NOMO-1 treated with DMSO at 0.1 percent for 48 hours (cell line): ENCODE measurements at regions not wholly inside any gene's neighbourhood (a gene's known extent, or its start where the extent isn't known, plus 50 kb on each side); places are given as distances from the start of the nearest gene placed in this dataset.

ENCODE experiments used
- DNase-seq: peaks from one replicate; lab custom pipeline; 2025; ENCODE audit not compliant: unreplicated experiment; lab: John Stamatoyannopoulos, UW

DNA sequence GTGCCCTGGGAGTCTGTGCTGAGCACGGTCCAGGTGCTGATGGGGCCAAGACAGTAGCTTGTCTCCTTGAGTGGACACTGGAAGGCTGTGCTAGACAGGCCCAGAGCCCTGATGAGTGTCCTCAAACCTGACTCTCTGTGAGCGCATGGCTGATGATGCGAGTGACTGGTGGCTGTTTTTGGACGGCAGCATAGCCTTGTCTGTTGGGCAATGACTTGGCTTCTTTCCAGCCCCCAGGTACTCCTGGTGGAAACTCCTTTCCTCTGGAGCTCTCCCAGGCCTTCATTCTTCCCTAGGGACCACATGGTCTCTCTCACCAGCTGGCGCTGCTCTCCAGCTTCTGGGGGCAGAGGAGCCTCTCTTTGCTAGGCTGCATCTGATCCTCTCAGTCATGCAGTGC is 207.6 kb upstream of the SMIM21 start:
- DNase-seq = no peak

GRCh38 chr18:75625966-75626365 is 198.5 kb upstream of the SMIM21 start:
- no peak for DNase-seq

GRCh38 chr18:75624869-75625268 is 197.4 kb upstream of the SMIM21 start:
- no peak for DNase-seq

DNA sequence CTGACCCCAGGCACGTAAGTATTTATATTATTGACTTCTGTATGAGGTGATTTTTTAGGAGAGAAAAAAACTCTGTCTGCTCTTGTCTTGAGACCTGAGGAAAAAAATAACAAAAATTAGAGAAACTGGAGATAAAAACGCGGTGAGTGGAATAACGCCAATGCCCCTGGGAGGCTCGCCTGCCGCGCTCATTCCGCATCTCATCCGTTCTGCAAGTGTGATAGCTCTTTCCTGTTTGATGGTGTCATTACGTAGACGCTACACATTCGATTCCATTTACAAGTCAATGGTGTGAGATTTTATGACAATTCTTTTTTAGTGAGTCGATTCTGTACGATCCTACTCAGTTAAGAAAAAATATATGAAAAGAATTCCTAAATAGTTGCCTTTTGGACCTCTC is 194.3 kb upstream of the SMIM21 start:
- DNase-seq = no peak

DNA sequence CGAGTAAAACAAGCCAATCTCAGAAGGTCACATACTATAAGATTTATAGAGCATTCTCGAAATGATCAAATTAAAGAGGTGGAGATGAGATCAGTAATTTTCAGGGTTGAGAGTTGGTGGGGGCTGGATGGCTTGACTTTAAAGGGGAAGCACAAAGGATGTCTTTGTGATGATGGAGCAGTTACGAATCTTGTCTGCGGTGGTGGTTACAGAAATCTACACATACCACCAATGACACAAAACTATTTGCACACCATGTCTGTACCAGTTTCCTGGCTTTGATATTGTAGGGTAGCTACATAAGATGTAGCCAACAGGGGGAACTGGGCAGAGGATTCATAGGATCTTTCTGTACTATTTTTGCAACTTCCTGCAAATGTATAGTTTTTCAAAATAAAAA is 190.6 kb upstream of the SMIM21 start:
- DNase-seq = no peak

DNA sequence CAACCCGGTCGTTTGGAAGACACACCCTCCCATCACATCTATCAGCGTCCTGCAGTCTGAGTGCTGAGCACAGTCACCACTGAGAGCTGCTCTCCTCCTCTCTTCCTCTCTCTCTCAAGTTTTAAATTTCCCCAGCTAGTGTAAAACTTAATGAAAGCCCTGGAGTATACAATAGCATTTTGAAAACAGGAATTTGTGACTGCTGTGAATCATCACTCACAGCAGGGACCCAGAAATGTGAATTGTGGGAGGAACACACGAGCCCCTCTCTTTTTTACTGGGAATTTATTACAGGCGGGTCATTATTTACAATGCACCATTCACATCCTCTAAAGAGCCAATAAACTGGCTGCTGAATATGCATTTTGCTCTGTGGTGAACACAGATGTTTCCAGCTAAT is 185.0 kb upstream of the SMIM21 start:
- DNase-seq = no peak

DNA sequence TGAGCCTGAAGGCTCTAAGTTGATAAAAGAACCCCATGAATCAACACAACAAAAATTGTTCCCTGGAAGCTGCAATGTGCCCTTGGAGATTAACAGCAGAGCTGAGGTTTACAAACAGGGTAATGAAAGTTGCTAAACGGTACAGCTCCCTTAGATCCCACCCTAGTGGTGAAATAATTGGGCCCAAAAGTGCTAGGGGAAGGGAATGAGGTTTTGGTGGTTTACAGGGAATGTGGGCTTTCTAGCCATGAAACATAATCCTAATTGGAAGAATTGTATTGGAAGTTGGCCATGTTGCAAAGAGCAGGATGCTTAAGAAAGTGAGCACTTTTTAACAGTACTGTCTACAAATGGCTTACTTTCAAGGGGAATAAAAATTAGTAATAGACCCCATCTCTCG is 180.2 kb upstream of the SMIM21 start:
- DNase-seq = no peak

- no peak for DNase-seq
Observed at GRCh38 chr18:75592527-75592926, 165.0 kb upstream of the SMIM21 start.

GRCh38 chr18:75588412-75588811 is 160.9 kb upstream of the SMIM21 start:
- DNase-seq = no peak

DNA sequence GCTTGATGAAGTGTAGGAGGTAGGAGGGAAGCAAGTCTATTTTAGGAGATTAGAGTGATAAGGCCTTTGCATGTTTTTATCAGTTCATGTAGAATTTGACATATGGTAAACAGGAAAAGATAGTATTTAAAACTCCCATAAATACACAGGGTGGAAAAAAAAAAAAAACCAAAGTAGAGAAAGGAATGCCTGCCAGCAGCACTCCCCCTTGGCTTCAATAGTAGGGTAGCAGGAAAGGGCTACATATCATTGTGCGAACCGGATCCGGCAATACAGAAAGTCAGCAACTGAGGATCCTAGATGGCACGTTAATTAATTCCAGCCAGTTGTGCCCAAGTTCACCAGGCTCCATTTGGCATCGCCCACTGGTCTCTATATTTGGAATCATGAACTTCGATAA is 159.6 kb upstream of the SMIM21 start:
- no peak for DNase-seq

- no peak for DNase-seq
Observed at GRCh38 chr18:75586130-75586889, 158.8 kb upstream of the SMIM21 start.

GRCh38 chr18:75582940-75583339 is 155.4 kb upstream of the SMIM21 start:
- no peak for DNase-seq

- DNase-seq = no peak
Observed at GRCh38 chr18:75582406-75582821, 154.9 kb upstream of the SMIM21 start.

- no peak for DNase-seq
Observed at GRCh38 chr18:75581336-75582131, 154.0 kb upstream of the SMIM21 start.

DNA sequence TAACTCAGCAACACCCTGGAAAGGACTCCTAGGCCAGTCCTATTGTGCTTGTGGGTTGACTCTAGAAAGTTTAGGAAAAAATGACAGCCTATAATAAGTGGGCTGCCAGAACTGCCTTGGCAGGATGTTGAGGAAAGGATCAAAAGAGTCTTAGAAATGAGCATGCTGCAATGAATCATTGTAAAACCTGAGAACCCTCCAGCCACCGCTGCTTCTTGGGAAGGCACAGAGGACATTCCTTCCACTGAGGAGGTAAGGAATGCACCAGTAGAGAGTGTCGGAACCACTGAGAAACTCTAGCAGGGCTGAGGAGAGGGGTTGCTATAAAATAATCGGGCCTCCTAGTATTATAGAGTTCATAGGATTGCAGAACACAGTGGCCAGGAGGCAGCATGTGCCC is 146.7 kb upstream of the SMIM21 start:
- DNase-seq = no peak

GRCh38 chr18:75563150-75563549 is 135.6 kb upstream of the SMIM21 start:
- no peak for DNase-seq

DNA sequence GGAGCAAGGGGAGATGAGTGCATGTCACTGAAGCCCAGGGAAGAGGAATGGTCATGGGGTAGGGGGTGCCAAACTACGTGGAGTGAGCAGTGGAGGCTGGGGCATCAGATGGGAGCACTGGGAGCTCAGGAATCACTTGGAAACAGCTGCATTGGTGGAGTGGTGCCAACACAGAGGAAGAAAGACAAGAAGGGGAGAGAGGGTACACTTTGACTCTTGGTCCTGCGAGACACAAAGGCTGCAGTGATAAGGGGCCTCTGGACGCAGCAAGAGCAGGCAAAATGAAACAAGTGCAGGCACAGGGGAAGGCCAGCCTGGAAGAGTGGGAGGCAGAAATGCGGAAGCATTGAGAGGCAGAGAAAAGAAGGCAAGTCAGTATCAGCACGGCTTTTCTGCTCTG is 134.7 kb upstream of the SMIM21 start:
- no peak for DNase-seq

DNA sequence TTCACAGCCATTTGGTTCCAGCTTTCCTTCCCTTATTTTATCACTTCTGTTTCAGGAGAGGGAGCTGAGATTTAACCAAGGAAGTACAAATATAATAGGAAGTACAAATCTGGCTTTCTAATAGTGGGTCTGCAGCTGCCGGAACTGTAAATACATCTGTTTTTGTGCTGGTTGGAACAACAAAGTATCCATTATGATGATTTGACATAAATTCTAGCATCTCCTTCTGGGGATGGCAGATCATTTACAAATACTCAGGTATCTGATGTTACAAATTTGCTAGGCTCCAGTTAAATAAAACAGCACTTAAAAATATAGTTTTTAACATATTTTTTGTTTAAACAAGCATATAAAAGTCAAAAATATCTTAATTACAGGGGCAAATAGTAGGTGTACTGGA is 131.3 kb upstream of the SMIM21 start:
- DNase-seq = no peak

DNA sequence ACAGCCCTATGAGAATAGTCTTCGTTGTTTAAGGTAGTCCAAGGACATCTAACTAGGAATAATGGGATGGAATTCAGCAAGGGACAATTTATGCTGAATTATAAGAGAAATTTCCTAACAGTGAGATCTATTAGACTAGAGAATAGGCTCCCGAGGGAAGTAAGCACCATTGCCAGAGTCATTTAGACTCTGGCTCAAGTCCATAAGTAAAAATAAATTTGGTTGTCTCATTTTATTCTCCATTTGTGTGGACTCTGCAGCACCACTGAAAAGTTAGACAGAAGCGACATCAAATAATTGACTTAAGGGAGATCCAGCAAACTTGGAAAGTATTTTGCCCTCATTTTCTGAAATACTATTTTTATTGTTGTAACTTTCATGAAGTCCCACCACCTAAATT is 129.3 kb upstream of the SMIM21 start:
- no peak for DNase-seq

GRCh38 chr18:75554644-75555185 is 127.2 kb upstream of the SMIM21 start:
- DNase-seq = no peak

GRCh38 chr18:75554176-75554575 is 126.7 kb upstream of the SMIM21 start:
- DNase-seq = no peak

- DNase-seq = no peak
Observed at GRCh38 chr18:75553021-75553420, 125.5 kb upstream of the SMIM21 start.
